Panc1 (cell line): ENCODE measurements at regions not wholly inside any gene's neighbourhood (a gene's known extent, or its start where the extent isn't known, plus 50 kb on each side); places are given as distances from the start of the nearest gene placed in this dataset.

ENCODE experiments used
- POLR2AphosphoS5 ChIP-seq: IDR thresholded peaks from 2 replicates; pipeline ENCODE4 v1.6.1; 2012; ENCODE audit warnings: mild to moderate bottlenecking, low read depth, low read length, moderate library complexity
- TCF7L2 ChIP-seq: IDR thresholded peaks from 2 replicates; pipeline ENCODE4 v1.6.1; 2011; ENCODE audit warnings: mild to moderate bottlenecking, low read depth, low read length, inconsistent platforms
- TF ChIP-seq, protein P1 (sequence below): fragments of 450-650 bp; IDR thresholded peaks from 2 replicates; pipeline ENCODE4 v1.5.1; 2017; ENCODE audit warnings: mild to moderate bottlenecking

DNA sequence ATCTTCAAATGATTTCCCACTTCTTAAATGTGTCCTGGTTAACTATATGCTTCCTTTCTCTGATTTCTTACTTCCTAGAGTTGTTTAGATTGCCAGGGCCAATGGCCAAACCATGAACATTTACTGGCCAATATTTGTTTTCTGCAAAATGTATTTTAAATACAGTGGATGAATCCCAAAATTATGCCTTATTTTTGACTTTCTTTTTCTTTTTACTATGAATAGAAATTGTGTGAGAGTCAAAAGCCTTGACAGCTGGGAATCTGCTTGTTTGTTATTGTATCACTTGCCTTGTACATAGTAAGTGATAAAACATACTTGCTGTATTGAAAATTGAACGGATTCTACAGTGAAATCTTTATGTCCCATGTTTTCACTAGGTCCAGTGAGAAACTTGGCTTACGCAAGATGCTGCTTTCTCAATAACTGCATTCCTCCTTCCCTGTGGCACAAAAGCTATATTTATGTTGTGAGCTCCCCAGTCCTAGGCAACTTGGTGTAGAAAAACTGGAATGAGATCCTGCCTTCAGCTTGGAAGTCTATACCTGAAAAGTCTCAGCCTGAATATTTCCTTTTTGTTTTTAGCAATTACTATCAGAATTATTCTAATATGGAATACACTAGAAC, 295.2 kb downstream of the EPHA7 start:
- TF ChIP-seq, protein P1, sequence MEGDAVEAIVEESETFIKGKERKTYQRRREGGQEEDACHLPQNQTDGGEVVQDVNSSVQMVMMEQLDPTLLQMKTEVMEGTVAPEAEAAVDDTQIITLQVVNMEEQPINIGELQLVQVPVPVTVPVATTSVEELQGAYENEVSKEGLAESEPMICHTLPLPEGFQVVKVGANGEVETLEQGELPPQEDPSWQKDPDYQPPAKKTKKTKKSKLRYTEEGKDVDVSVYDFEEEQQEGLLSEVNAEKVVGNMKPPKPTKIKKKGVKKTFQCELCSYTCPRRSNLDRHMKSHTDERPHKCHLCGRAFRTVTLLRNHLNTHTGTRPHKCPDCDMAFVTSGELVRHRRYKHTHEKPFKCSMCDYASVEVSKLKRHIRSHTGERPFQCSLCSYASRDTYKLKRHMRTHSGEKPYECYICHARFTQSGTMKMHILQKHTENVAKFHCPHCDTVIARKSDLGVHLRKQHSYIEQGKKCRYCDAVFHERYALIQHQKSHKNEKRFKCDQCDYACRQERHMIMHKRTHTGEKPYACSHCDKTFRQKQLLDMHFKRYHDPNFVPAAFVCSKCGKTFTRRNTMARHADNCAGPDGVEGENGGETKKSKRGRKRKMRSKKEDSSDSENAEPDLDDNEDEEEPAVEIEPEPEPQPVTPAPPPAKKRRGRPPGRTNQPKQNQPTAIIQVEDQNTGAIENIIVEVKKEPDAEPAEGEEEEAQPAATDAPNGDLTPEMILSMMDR, result no peak
- TF ChIP-seq POLR2AphosphoS5 (no peak), TCF7L2 (no peak)
